OCI-LY1 (cell line): ENCODE measurements at regions not wholly inside any gene's neighbourhood (a gene's known extent, or its start where the extent isn't known, plus 50 kb on each side); places are given as distances from the start of the nearest gene placed in this dataset.

Source experiments
- CTCF ChIP-seq: fragments of 200-600 bp; sonication (generic), shearing (Covaris generic); IDR thresholded peaks from 2 replicates; pipeline ENCODE4 v1.5.1; 2017; ENCODE audit warnings: mild to moderate bottlenecking, antibody characterized with exemption, low read length, moderate library complexity, mixed read lengths
- EZH2 ChIP-seq: fragments of 200-600 bp; sonication (generic), shearing (Covaris generic); IDR thresholded peaks from 2 replicates; pipeline ENCODE4 v1.8.0; 2017; ENCODE audit warnings: borderline replicate concordance, mixed run types, mild to moderate bottlenecking, antibody characterized with exemption, low read length, moderate library complexity, mixed read lengths

DNA sequence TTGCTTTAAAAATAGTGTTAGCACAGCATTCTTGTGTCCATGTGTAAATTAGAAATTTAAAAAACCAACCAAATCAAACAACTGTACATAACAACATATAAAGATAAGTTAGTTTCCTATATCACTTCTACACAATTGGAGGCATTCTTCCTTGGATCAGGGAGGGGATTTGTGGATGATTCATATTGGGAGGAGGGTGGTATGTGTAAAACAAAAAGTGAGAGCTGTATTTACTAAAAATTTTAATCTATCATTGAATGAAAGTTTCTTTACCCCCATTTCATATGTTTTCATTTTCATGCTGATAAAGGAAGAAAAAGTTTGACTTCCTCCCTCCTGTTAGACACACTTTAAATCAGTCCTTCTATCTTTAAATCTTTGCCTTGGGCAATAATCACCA is 325.0 kb downstream of the SATB1 start:
- TF ChIP-seq CTCF (no peak), EZH2 (no peak)
